H1 (cell line): ENCODE measurements at regions not wholly inside any gene's neighbourhood (a gene's known extent, or its start where the extent isn't known, plus 50 kb on each side); places are given as distances from the start of the nearest gene placed in this dataset.

Experiments
- POLR2A ChIP-seq, 2 experiments: IDR thresholded peaks; 1 replicate in 1 of 2; 2 replicates in 1 of 2; pipeline ENCODE4 v1.6.1; 2011; ENCODE audit warnings: low read depth in 2 of 2, low read length in 2 of 2, mild to moderate bottlenecking in 2 of 2; ENCODE audit errors: control extremely low read depth in 1 of 2
- RNF2 ChIP-seq: fragments of 200-900, 300-1000 bp; sonication (generic); IDR thresholded peaks from 2 replicates; pipeline ENCODE4 v1.7.1; 2016; ENCODE audit warnings: borderline replicate concordance, low read depth, mild to moderate bottlenecking, antibody characterized with exemption, low read length; ENCODE audit not compliant: poor library complexity, severe bottlenecking; ENCODE audit errors: missing control alignments
- SUZ12 ChIP-seq: fragments of 200-600 bp; sonication (generic); IDR thresholded peaks from 2 replicates; pipeline ENCODE4 v1.6.1; 2012; ENCODE audit warnings: mild to moderate bottlenecking, inconsistent platforms, low read length, moderate library complexity, mixed read lengths
- YY1 ChIP-seq: IDR thresholded peaks from 2 replicates; pipeline ENCODE4 v1.6.1; 2011; ENCODE audit warnings: low read depth, mild to moderate bottlenecking, low read length

DNA sequence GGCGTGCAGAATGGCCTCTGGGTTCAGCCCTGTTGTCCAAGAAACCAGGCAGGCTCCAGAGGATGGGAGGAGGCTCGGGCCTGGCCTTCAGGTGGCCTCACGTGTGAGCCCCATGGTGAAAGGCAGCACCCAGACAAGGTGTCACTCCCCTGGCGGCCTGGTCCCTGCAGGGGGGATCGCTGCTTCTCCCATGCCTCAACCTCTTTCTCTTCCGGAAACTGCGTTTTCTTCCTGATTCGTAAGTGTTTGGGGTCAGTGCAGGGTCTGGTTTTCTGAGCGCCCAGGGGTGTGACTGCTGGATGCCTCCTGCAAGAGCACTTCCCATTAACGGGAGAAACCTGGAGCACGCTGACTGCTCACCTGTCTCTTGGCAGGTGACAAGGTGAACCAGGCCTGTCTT lies 70.0 kb upstream of the CIBAR2 start:
- TF ChIP-seq RNF2 (no peak), YY1 (no peak), POLR2A (IDR thresholded peaks at IDR 0.05; ENCODE audit: control extremely low read depth in 1 of 2, low read depth in 2 of 2, low read length in 2 of 2) (no peak), SUZ12 (no peak)
